Right ventricle myocardium inferior (tissue), 1 donor: ENCODE measurements at regions not wholly inside any gene's neighbourhood (a gene's known extent, or its start where the extent isn't known, plus 50 kb on each side); places are given as distances from the start of the nearest gene placed in this dataset.
"Not testable (repeated sequence)": the region's sequence is repeated elsewhere in the genome, so short reads cannot be mapped to it uniquely, and the experiment has no call there.

ENCODE experiments used
- ATAC-seq: fragments of 200-7000 bp; cut with Tn5 transposase; one replicate; pipeline ENCODE4 v1.9.1; 2020; ENCODE audit warnings: mild to moderate bottlenecking, moderate library complexity
- DNase-seq: peaks from one replicate; pipeline ENCODE4 v3.0.0; 2021; ENCODE audit errors: missing footprints
- intact Hi-C: fragments of 100-400 bp; cut with DNase I; formaldehyde crosslinking; loops from one replicate; pipeline ENCODE4 v1.11.0; 2022
- donor health status: DM: no; HTN: yes; CAD: no; lungs with severe emphysema.

DNA sequence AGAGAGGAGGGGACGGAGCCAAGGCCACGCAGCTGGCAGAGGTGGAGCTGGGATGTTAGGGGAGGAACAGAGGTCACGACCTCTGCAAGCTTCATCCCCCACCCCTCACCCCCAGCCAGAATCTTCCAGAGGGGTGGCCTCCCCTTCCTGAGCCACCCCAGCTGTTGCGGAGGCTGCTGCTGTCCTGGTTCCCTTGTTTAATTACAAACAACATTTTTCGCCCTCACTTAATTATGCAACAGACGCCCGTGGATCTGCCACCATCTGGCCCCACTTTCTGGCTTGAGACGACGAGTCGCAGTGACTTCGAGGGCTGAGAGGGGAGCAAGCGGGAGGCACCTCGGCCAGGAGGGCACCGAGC, 153.7 kb upstream of the PTPN1 start:
- intact Hi-C loops, result no loop called here
- ATAC-seq (no peak), DNase-seq (no peak)

DNA sequence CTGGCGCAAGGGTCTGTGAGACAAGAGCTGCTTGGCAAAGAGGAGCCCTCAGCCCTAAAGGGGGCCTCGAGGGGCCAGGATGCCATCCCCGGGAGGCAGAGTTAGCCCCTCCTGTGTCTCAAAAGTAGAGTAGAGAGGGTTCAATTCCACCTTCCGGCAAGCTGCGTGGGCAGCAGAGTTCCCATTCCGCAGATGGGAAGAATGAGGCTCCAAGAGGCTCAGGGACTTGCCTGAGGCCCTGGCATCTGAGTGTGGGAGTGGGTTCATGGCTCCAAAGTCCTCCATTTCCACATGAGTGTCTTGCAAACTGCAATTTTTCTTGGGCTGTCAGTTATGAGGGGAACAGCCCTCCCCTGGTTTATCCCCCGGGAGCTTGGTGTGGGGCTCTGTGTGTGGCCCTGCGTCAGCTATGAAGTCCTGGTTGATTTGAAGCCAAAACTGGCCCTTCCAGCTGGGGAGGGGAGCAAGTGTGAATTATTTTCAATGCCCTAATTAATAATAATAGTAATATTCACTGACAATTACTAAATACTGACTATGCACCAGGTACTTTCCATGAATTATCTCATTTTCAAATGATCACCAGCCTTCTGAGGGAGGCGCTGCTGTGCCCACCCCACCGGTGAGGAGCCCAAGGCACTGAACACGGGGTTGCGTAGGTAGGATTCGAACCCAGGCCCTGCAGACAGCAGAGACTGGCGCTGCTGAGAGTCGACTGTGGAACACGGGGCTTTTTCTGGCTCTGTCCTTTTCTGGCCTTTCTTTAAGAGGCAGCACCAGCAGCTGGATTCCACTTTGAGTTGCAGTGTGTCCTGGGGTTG, 153.0 kb upstream of the PTPN1 start:
- DNase-seq, result no peak
- no peak for ATAC-seq
- intact Hi-C loops, result no loop called here

GRCh38 chr20:50357783-50358161, 152.4 kb upstream of the PTPN1 start:
- no peak for ATAC-seq
- no peak for DNase-seq
- intact Hi-C loops, result no loop called here

DNA sequence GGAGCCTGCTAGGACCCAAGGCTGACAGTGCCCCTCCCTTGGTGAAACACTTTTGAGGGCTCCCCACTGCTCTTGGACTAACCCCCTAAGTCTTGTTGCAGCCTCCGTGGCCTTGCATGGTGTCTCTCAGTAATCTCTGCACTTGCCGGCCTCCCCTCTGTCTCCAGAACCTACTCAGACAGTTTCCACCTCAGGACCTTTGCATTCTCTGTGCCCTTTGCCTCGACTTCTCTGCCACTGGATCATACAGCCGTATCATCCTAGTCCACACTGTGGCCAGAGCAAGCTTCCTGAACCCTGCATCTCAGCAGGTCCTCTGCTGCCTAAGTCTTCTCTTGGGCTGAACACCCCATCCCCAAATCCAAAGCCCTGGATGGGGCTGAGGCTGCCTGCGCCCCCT, 152.0 kb upstream of the PTPN1 start:
- intact Hi-C loops, result no loop called here
- no peak for DNase-seq
- no peak for ATAC-seq

- no peak for DNase-seq
- intact Hi-C loops, result no loop called here
- no peak for ATAC-seq
These were observed 151.2 kb upstream of the PTPN1 start for GRCh38 chr20:50358971-50359370.

DNA sequence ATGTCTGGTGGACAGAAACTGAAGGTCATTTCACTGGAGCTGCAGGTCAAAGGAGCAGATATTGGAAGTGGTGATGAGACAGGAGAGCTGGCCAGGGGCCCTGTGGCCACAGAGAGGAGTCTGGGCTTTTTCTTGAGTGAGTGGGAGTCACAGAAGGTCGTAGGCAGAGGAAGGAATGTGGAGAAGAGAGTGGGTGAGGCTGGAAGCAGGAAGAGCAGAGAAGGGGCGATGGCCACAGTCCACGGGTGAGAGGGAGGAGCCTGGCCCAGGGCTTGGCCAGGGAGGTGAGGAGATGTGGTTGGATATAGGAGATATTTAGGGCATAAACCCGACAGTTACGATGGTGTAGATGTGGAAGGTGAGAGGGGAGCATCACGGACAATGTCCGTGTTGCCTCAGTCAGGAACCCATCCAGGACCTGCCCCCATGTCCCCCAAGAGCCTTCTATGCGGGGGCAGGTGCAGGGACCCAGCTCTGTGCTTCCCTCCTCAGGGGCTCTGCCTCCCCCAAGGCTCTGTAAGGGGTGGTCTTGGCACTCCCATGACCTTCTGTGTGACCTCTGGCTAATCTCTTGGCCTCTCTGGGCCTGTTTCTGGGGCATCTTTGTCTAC, 150.5 kb upstream of the PTPN1 start:
- ATAC-seq (no peak), DNase-seq (no peak)
- intact Hi-C loops, result no loop called here

GRCh38 chr20:50360218-50360672, 149.9 kb upstream of the PTPN1 start:
- intact Hi-C loops, result no loop called here
- no peak for DNase-seq
- ATAC-seq, result no peak

DNA sequence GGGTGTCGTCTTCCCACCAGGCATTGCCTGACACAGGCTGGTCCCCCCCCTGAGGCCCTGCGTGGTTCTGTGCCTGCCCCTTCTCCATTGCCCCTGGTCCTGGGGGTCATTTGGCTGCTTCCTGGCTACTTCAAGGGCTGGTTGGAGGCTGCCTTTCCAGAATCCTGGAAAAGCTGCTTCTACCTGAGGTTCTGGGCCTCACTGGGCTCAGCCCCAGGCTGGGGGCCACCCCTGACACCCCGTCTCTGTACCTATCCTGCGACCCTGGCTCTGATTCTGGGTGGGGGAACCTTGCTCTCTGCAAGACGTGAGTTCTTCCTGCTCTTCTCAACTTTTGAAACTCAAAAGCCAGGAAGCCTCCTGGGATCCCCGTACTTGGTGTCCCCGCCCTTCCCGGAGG, 149.3 kb upstream of the PTPN1 start:
- no peak for DNase-seq

GRCh38 chr20:50362177-50362576, 148.0 kb upstream of the PTPN1 start:
- DNase-seq, intact Hi-C loops, ATAC-seq: not testable (repeated sequence)

More for the DNA sequence above, 149.3 kb upstream of the PTPN1 start:
- no peak for ATAC-seq
- intact Hi-C loops, result no loop called here

DNA sequence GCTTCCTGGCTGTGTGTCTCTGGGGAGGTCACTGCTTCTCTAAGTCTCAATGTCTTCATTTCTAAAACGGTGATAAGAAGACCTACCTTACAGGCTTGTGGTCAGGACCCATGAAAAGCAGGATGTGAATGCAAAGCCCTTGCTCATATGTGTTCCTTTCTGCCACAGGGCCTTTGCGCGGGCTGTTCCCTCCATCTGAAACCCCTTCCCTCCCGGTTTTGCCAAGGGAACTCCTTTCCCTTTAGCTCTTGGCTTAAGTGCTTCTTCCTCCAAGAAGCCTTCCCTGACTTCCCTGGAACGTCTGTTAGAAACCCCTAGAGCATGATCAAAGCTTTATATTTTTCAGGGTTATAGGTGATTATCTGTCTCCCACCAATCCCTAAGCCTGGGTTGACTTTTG, 147.2 kb upstream of the PTPN1 start:
- no peak for ATAC-seq
- intact Hi-C loops, result no loop called here
- no peak for DNase-seq

- intact Hi-C loops, result no loop called here
- ATAC-seq (no peak), DNase-seq (no peak)
These were observed 146.7 kb upstream of the PTPN1 start for GRCh38 chr20:50363479-50363878.

GRCh38 chr20:50364542-50364941, 145.6 kb upstream of the PTPN1 start:
- ATAC-seq (no peak), DNase-seq (no peak)
- intact Hi-C loops, result no loop called here

DNA sequence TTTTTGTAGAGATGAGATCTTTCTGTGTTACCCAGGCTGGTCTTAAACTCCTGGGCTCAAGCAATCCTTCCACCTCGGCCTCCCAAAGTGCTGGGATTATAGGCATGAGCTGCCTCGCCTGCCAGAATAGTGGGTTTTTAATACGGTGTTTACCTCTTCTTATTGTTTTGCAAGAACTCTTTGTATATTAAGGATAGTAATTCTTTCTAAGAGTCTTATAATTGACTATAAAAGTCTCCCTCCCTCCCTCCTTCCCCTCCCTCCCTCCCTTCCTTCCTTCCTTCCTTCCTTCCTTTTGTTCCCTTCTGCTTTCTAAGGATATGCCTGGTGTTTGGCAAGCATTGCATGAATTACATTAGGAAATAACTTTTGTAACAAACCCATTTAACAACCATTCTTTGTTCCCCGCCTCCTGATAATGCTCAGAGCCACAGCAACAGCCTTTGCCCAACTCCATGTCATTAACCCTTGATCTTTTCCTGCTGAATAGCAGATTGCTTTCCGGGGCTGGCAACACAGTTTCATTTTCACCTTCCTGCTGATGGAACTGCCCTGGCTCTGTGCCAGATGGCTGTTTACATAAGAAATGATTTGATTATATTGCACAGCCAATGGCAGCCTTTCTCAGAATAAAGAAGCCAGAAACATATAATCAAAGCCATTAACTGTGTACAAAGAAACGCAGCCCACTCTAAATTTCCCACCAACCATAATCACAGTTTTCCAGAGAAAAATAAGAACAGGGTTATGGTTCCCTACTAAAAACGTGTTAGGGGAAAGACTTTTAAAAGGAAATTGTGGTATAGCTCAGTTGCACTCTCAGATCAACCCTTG, 143.7 kb upstream of the PTPN1 start:
- intact Hi-C loops, result no loop called here
- peak; percentile 81 for DNase-seq

GRCh38 chr20:50367104-50367674, 143.0 kb upstream of the PTPN1 start:
- ATAC-seq (no peak), DNase-seq (no peak)
- intact Hi-C loops, result no loop called here

More for the DNA sequence above, 143.7 kb upstream of the PTPN1 start:
- ATAC-seq, result no peak

DNA sequence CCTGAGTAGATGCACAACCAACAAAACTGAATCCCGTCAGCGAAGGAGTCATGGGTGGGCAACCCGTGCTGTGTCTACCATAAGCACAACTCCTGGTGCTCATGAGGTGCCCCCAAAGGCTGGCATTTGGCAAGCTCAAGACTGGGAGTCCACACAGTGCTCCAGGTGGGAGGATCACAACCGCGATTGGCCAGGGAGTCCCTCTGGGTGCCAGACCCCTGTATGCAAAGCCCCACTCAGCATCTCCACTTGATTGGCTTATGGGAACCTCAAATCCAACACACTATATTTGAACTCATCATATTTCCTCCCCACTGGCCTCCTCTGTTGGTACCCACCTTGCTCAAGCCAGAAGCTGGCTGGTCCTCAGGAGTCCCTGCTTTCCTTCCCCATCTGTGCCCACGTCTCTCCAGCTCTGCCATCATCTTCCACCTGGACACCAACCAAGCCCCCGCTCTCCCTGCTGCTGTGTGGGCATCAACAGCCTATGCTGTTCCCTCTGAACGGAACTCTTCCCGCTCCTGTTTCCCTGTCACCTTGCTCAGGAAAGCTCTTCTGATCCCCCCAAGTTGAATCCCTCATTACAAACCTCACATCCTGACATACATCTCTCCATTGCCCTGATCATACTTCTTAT, 142.3 kb upstream of the PTPN1 start:
- ATAC-seq, result no peak
- no peak for DNase-seq
- intact Hi-C loops, result no loop called here

DNA sequence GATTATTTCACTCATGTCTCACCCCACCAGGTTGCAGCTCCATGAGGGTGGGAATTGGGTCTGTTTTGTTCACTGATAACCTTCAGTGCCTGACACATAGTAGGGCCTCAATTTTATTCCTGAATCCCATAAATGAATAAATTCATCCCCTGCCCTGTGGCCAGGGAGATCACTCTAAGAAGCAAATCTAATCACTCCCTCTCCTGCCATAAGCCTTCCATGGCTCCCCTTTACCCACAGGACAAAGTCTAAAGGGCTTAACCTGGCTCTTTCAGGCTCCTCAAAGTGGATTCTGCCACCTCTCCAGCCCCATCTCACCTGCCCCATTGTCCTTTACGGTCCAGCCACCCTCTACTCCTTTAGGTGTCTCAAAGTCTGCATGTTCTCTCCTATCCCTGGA, 141.8 kb upstream of the PTPN1 start:
- intact Hi-C loops, result no loop called here
- ATAC-seq, result no peak
- DNase-seq, result no peak

DNA sequence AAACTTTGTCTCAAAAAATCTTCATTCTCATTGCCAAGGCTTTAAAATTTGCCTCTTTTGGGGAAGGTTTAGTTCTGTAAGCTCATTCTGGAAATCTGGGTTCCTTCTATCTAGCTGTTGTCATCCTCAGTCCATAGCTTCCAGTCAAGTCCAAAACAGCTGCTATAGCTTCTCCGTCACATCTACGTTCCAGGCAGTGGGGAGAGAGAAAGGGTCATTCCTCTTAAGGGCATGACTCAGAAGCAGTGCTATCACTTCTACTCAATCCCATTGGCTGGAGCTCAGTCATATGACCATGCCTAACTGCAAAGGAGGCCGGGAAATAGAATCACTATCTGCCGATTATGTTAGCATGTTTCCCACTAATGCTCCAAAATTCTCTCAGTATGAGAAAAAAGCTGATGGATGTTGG, 141.4 kb upstream of the PTPN1 start:
- intact Hi-C loops, result no loop called here
- ATAC-seq (no peak), DNase-seq (no peak)

- intact Hi-C loops, result no loop called here
- DNase-seq (no peak), ATAC-seq (peak; percentile 11)
These were observed 140.8 kb upstream of the PTPN1 start for GRCh38 chr20:50369225-50370035.
